GM12891 (cell line): ENCODE measurements at regions not wholly inside any gene's neighbourhood (a gene's known extent, or its start where the extent isn't known, plus 50 kb on each side); places are given as distances from the start of the nearest gene placed in this dataset.

ENCODE experiments used
- DNase-seq: peaks from one replicate; pipeline ENCODE4 v3.0.0; 2011; ENCODE audit warnings: low spot score; ENCODE audit not compliant: insufficient read length
- FAIRE-seq: peaks from 2 replicates; lab custom pipeline; 2011; peaks lifted over from hg19 to GRCh38; lab: Jason Lieb, UNC
- PAX5 ChIP-seq: IDR thresholded peaks from 2 replicates; pipeline ENCODE4 v1.6.1; 2011; ENCODE audit warnings: low read length, moderate library complexity, mild to moderate bottlenecking; ENCODE audit not compliant: insufficient read depth, severe bottlenecking
- POLR2A ChIP-seq: IDR thresholded peaks from 2 replicates; pipeline ENCODE4 v1.6.1; 2011; ENCODE audit warnings: low read depth, low read length, control low read depth
- POLR2AphosphoS5 ChIP-seq: IDR thresholded peaks from 2 replicates; pipeline ENCODE4 v1.6.1; 2011; ENCODE audit warnings: low read depth, low read length, control low read depth
- POU2F2 ChIP-seq: IDR thresholded peaks from 2 replicates; pipeline ENCODE4 v1.6.1; 2011; ENCODE audit warnings: low read depth, mild to moderate bottlenecking, control low read depth, low read length, moderate library complexity
- SPI1 ChIP-seq: IDR thresholded peaks from 2 replicates; pipeline ENCODE4 v1.6.1; 2011; ENCODE audit warnings: low read depth, low read length, control low read depth
- TAF1 ChIP-seq: IDR thresholded peaks from 2 replicates; pipeline ENCODE4 v1.6.1; 2011; ENCODE audit warnings: low read depth, low read length, control low read depth

- DNase-seq (no peak), FAIRE-seq (no peak)
- TF ChIP-seq TAF1 (no peak), POU2F2 (no peak), PAX5 (no peak), POLR2A (no peak), SPI1 (no peak), POLR2AphosphoS5 (no peak)
Measured at GRCh38 chr12:93058280-93058679, 129.2 kb upstream of the EEA1 start.

GRCh38 chr12:93059288-93059687 lies 130.2 kb upstream of the EEA1 start:
- FAIRE-seq: no peak
- TF ChIP-seq POLR2A (no peak), TAF1 (no peak)
- DNase-seq: no peak

- TF ChIP-seq SPI1 (peak; percentile 61), TAF1 (no peak)
- DNase-seq (peak; percentile 31), FAIRE-seq (peak; percentile 82)
Measured at GRCh38 chr12:93059925-93060665, 131.0 kb upstream of the EEA1 start.

- DNase-seq: no peak
- TF ChIP-seq SPI1: no peak
- no peak for TF ChIP-seq PAX5
- TF ChIP-seq POU2F2: no peak
- FAIRE-seq: no peak
Measured at GRCh38 chr12:93060666-93061472, 131.8 kb upstream of the EEA1 start.

- FAIRE-seq (no peak), DNase-seq (no peak)
Measured at GRCh38 chr12:93061473-93062419, 132.7 kb upstream of the EEA1 start.

GRCh38 chr12:93065896-93066295 lies 136.8 kb upstream of the EEA1 start:
- TF ChIP-seq PAX5 (no peak), POLR2AphosphoS5 (no peak), POU2F2 (no peak), SPI1 (no peak), TAF1 (no peak), POLR2A (no peak)
- no peak for FAIRE-seq
- DNase-seq: no peak

More at GRCh38 chr12:93061473-93062419, 132.7 kb upstream of the EEA1 start:
- TF ChIP-seq TAF1: no peak
- no peak for TF ChIP-seq POLR2AphosphoS5
- no peak for TF ChIP-seq POU2F2
- TF ChIP-seq PAX5: no peak
- no peak for TF ChIP-seq SPI1
- TF ChIP-seq POLR2A: no peak

- FAIRE-seq (no peak), DNase-seq (no peak)
- TF ChIP-seq PAX5 (no peak), POU2F2 (no peak), TAF1 (no peak), POLR2AphosphoS5 (no peak), POLR2A (no peak), SPI1 (no peak)
Measured at GRCh38 chr12:93072340-93072739, 143.2 kb upstream of the EEA1 start.

- TF ChIP-seq POLR2A (no peak), TAF1 (no peak), POLR2AphosphoS5 (no peak), PAX5 (no peak), POU2F2 (no peak), SPI1 (no peak)
- DNase-seq (no peak), FAIRE-seq (no peak)
Measured at GRCh38 chr12:93073324-93073723, 144.2 kb upstream of the EEA1 start.

GRCh38 chr12:93078059-93078458 lies 149.0 kb upstream of the EEA1 start:
- DNase-seq: no peak
- TF ChIP-seq POLR2A (no peak), POU2F2 (no peak), SPI1 (no peak), PAX5 (no peak), POLR2AphosphoS5 (no peak)
- FAIRE-seq: no peak

GRCh38 chr12:93078577-93078976 lies 149.5 kb upstream of the EEA1 start:
- FAIRE-seq (no peak), DNase-seq (no peak)
- TF ChIP-seq POU2F2 (no peak), POLR2A (no peak), TAF1 (no peak), PAX5 (no peak), POLR2AphosphoS5 (no peak), SPI1 (no peak)
